Lower leg skin (tissue), 3 donors: ENCODE measurements at regions not wholly inside any gene's neighbourhood (a gene's known extent, or its start where the extent isn't known, plus 50 kb on each side); places are given as distances from the start of the nearest gene placed in this dataset.

Source experiments
- POLR2A ChIP-seq, 2 donors: fragments of 450-650 bp; IDR thresholded peaks; one replicate each; pipeline ENCODE4 v1.6.1; 2016 to 2017; ENCODE audit warnings: antibody characterized with exemption in 2 of 2, mild to moderate bottlenecking in 1 of 2, moderate library complexity in 1 of 2
- TF ChIP-seq, protein P1 (sequence below), 3 donors: fragments of 450-650 bp; IDR thresholded peaks; one replicate each; pipeline ENCODE4 v1.5.1; 2016; ENCODE audit warnings: antibody characterized with exemption in 3 of 3, mild to moderate bottlenecking in 3 of 3, moderate library complexity in 2 of 3

DNA sequence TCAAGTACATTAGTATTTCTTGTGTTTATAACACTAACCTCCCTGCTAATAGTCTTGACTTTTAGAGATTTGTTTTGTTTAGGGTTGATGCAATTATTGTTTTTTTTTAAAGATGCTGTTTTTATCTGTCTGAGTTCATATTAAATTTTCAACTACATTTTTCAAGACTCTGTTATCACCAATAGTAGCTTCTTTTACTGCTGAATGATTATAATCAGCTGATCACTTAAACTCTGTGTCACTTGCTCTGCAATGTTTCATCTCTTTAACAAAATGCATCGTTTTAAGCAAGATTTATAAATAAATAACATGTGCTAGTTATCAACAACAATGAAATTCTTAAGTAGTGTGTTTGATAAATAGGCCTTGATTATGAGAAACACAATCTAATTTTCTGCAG, 920.9 kb upstream of the PCDH20 start:
- TF ChIP-seq, protein P1, sequence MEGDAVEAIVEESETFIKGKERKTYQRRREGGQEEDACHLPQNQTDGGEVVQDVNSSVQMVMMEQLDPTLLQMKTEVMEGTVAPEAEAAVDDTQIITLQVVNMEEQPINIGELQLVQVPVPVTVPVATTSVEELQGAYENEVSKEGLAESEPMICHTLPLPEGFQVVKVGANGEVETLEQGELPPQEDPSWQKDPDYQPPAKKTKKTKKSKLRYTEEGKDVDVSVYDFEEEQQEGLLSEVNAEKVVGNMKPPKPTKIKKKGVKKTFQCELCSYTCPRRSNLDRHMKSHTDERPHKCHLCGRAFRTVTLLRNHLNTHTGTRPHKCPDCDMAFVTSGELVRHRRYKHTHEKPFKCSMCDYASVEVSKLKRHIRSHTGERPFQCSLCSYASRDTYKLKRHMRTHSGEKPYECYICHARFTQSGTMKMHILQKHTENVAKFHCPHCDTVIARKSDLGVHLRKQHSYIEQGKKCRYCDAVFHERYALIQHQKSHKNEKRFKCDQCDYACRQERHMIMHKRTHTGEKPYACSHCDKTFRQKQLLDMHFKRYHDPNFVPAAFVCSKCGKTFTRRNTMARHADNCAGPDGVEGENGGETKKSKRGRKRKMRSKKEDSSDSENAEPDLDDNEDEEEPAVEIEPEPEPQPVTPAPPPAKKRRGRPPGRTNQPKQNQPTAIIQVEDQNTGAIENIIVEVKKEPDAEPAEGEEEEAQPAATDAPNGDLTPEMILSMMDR (IDR thresholded peaks at IDR 0.05): no peak
- no peak for TF ChIP-seq POLR2A (IDR thresholded peaks at IDR 0.05)
